ENCODE measurements at regions not wholly inside any gene's neighbourhood (a gene's known extent, or its start where the extent isn't known, plus 50 kb on each side); places are given as distances from the start of the nearest gene placed in this dataset.

DNA sequence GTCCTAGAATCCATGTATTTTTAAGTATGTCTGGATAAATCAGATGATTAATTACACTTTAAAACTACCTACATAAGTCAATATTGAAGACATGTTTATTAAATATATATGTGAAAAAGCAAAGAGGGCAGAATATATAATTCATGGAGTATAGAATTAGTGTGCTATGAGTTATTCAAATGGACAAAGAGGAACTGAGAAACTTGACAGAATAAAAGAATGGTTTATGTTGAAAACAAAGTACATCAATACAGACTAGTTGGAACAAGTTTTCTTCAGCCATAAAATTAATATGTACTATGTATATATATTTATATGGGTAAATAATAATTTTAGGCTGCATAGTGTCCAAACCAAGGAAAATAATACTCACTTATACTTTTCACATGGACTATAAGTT lies 173.5 kb downstream of the NPFFR2 start:
- CTCF ChIA-PET, result no interaction called here
- TF ChIP-seq JUN (IDR thresholded peaks at IDR 0.05) (no peak), RFX5 (IDR thresholded peaks at IDR 0.05) (no peak), CBX8 (IDR thresholded peaks at IDR 0.05) (no peak), KDM1A (IDR thresholded peaks at IDR 0.05; ENCODE audit: low read depth) (no peak), FOXS1 (CRISPR knock-in tag; IDR thresholded peaks at IDR 0.05) (no peak), SMC3 (IDR thresholded peaks at IDR 0.05) (no peak), TP53 (CRISPR knock-in tag; IDR thresholded peaks at IDR 0.05) (no peak), MYC (IDR thresholded peaks at IDR 0.05; ENCODE audit: borderline replicate concordance, low read length) (no peak), HOXB13 (CRISPR knock-in tag; IDR thresholded peaks at IDR 0.05; ENCODE audit: low read depth) (no peak), MAX (IDR thresholded peaks at IDR 0.05) (no peak), HOXA7 (CRISPR knock-in tag; IDR thresholded peaks at IDR 0.05) (no peak), HDAC2 (IDR thresholded peaks at IDR 0.05) (no peak), ATOH8 (CRISPR knock-in tag; IDR thresholded peaks at IDR 0.05; ENCODE audit: low read depth) (no peak)
- TF ChIP-seq, protein P1, sequence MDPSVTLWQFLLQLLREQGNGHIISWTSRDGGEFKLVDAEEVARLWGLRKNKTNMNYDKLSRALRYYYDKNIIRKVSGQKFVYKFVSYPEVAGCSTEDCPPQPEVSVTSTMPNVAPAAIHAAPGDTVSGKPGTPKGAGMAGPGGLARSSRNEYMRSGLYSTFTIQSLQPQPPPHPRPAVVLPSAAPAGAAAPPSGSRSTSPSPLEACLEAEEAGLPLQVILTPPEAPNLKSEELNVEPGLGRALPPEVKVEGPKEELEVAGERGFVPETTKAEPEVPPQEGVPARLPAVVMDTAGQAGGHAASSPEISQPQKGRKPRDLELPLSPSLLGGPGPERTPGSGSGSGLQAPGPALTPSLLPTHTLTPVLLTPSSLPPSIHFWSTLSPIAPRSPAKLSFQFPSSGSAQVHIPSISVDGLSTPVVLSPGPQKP (IDR thresholded peaks at IDR 0.05; ENCODE audit: low read depth, low read length), result no peak
- Histone ChIP-seq H3K4me1 (no peaks in the 10 kb centered on the region), H3K27ac (no peak overlapping the region), H3K4me3 (no peak overlapping the region), H3K9me3 (no peaks in the 10 kb centered on the region), H3K4me2 (no peak overlapping the region)
- DNase-seq (ENCODE audit: low read depth in 1 of 2, low spot score in 1 of 2) (no peak), FAIRE-seq (no peak), ATAC-seq (no peak)
- POLR2A ChIA-PET, result no interaction called here

GRCh38 chr4:72205831-72206230 lies 174.0 kb downstream of the NPFFR2 start:
- H3K4me2 ChIP-seq, result no peak overlapping the region
- ChIA-PET POLR2A (no interaction called here), CTCF (no interaction called here)
- no peaks in the 10 kb centered on the region for H3K4me1 ChIP-seq
- TF ChIP-seq POLR2AphosphoS2 (conservative IDR thresholded peaks at IDR 0.05; ENCODE audit: low read length), result no peak
- TF ChIP-seq, protein P1 (IDR thresholded peaks at IDR 0.05; ENCODE audit: low read depth, low read length), result no peak
- no peak for TF ChIP-seq MAFK (IDR thresholded peaks at IDR 0.05; ENCODE audit: partially characterized antibody)
- no peak for TF ChIP-seq FOSB (CRISPR knock-in tag; IDR thresholded peaks at IDR 0.05)
- TF ChIP-seq GATA3 (IDR thresholded peaks at IDR 0.05; ENCODE audit: borderline replicate concordance), result no peak
- TF ChIP-seq SREBF2 (IDR thresholded peaks at IDR 0.05), result no peak
- TF ChIP-seq EHMT2 (IDR thresholded peaks at IDR 0.05; ENCODE audit: low read depth), result no peak
- TF ChIP-seq TFCP2L1 (CRISPR knock-in tag; IDR thresholded peaks at IDR 0.05), result no peak
- TF ChIP-seq CBX2 (IDR thresholded peaks at IDR 0.05; ENCODE audit: borderline replicate concordance, low read depth), result no peak
- no peak for TF ChIP-seq MAZ (IDR thresholded peaks at IDR 0.05; ENCODE audit: borderline replicate concordance, low read depth, low read length)
- TF ChIP-seq FOXS1 (CRISPR knock-in tag; IDR thresholded peaks at IDR 0.05), result no peak
- no peak for TF ChIP-seq CEBPB (IDR thresholded peaks at IDR 0.05)
- ATAC-seq (no peak), DNase-seq (ENCODE audit: low read depth in 1 of 2, low spot score in 1 of 2) (no peak), FAIRE-seq (no peak)
- H3K27ac ChIP-seq, result no peak overlapping the region
- no peak overlapping the region for H3K4me3 ChIP-seq
- no peaks in the 10 kb centered on the region for H3K9me3 ChIP-seq
- 33% methylated on average over 3 of the region's 3 CpGs for WGBS (ENCODE audit: missing lambda C conversion rate)

GRCh38 chr4:72207196-72207595 lies 175.4 kb downstream of the NPFFR2 start:
- POLR2A ChIA-PET, result no interaction called here
- TF ChIP-seq NFE2L2 (conservative IDR thresholded peaks at IDR 0.05; ENCODE audit: low read length), result no peak
- no peak for TF ChIP-seq HOXA7 (CRISPR knock-in tag; IDR thresholded peaks at IDR 0.05)
- no peak for TF ChIP-seq CHD4 (IDR thresholded peaks at IDR 0.05; ENCODE audit: borderline replicate concordance)
- no peak for TF ChIP-seq CTCF (IDR thresholded peaks at IDR 0.05)
- no peak for TF ChIP-seq MAZ (IDR thresholded peaks at IDR 0.05; ENCODE audit: borderline replicate concordance, low read depth, low read length)
- TF ChIP-seq RNF2 (IDR thresholded peaks at IDR 0.05; ENCODE audit: borderline replicate concordance, low read depth), result no peak
- no peak for TF ChIP-seq FOSL2 (IDR thresholded peaks at IDR 0.05)
- no peak for TF ChIP-seq FOSL2 (CRISPR knock-in tag; IDR thresholded peaks at IDR 0.05)
- TF ChIP-seq KDM5A (IDR thresholded peaks at IDR 0.05), result no peak
- no peak for TF ChIP-seq CHD2 (IDR thresholded peaks at IDR 0.05; ENCODE audit: low read length, partially characterized antibody)
- no peak for TF ChIP-seq CEBPB (IDR thresholded peaks at IDR 0.05)
- no peak for TF ChIP-seq EHMT2 (IDR thresholded peaks at IDR 0.05; ENCODE audit: low read depth)
- no peak for TF ChIP-seq RFX5 (IDR thresholded peaks at IDR 0.05)
- TF ChIP-seq HES2 (IDR thresholded peaks at IDR 0.05), result no peak
- no peak for TF ChIP-seq ZNF302 (CRISPR knock-in tag; IDR thresholded peaks at IDR 0.05)

More at GRCh38 chr4:72207196-72207595, 175.4 kb downstream of the NPFFR2 start:
- CTCF ChIA-PET, result no interaction called here
- no peak for FAIRE-seq
- H3K4me1 ChIP-seq, result no peaks in the 10 kb centered on the region
- H3K4me2 ChIP-seq, result no peak overlapping the region
- H3K9me3 ChIP-seq, result no peaks in the 10 kb centered on the region
- H3K27ac ChIP-seq, result no peak overlapping the region
- DNase-seq (ENCODE audit: low read depth in 1 of 2, low spot score in 1 of 2), result no peak
- H3K4me3 ChIP-seq, result no peak overlapping the region
- no peak for ATAC-seq

Data from A549 (cell line).